Breast epithelium (tissue), 4 donors: ENCODE measurements at regions not wholly inside any gene's neighbourhood (a gene's known extent, or its start where the extent isn't known, plus 50 kb on each side); places are given as distances from the start of the nearest gene placed in this dataset.

Source experiments
- DNase-seq, 2 donors: peaks; one replicate each; pipeline ENCODE4 v3.0.0-alpha.2; 2019; ENCODE audit warnings: low spot score in 2 of 2
- H3K27ac ChIP-seq, 2 donors: fragments of 200-600 bp; sonication (generic) in 1 of 2; one replicate each; pipeline ENCODE4 v1.5.1; 2016 to 2019; ENCODE audit warnings: mild to moderate bottlenecking in 1 of 2
- H3K27me3 ChIP-seq, 2 donors: fragments of 200-600 bp; sonication (generic) in 1 of 2; one replicate each; pipeline versions ENCODE4 v1.5.1 to v1.6.0; 2017 to 2019; ENCODE audit warnings: control low read depth in 1 of 2, mild to moderate bottlenecking in 1 of 2
- H3K36me3 ChIP-seq: fragments of 200-600 bp; one replicate; pipeline ENCODE4 v1.5.1; 2019
- H3K4me1 ChIP-seq, 2 donors: fragments of 200-600 bp; sonication (generic); one replicate each; pipeline ENCODE4 v1.5.1; 2016 to 2019; ENCODE audit warnings: control low read depth in 1 of 2
- H3K4me3 ChIP-seq, 3 donors: fragments of 200-600 bp; sonication (generic); 1 replicate in 2 of 3; 2 replicates in 1 of 3; pipeline ENCODE4 v1.5.1; 2016 to 2019; ENCODE audit warnings: mild to moderate bottlenecking in 3 of 3, moderate library complexity in 2 of 3
- H3K9me3 ChIP-seq, 2 donors: fragments of 200-600 bp; sonication (generic) in 1 of 2; one replicate each; pipeline ENCODE4 v1.5.1; 2016 to 2019; ENCODE audit warnings: control low read depth in 1 of 2
- POLR2A ChIP-seq: fragments of 450-650 bp; IDR thresholded peaks from one replicate; pipeline ENCODE4 v1.6.1; 2016; ENCODE audit warnings: antibody characterized with exemption, mild to moderate bottlenecking, moderate library complexity
- POLR2AphosphoS5 ChIP-seq, 3 donors: sonication (generic); formaldehyde crosslinking; IDR thresholded peaks; one replicate each; pipeline ENCODE4 v1.6.1; 2017; ENCODE audit warnings: antibody characterized with exemption in 3 of 3
- intact Hi-C: fragments of 100-400 bp; cut with DNase I; formaldehyde crosslinking; loops from one replicate; pipeline ENCODE4 v1.15.1; 2023; ENCODE audit warnings: low total_unique reads
- TF ChIP-seq, protein P1 (sequence below), 3 donors: fragments of 450-650 bp; IDR thresholded peaks; one replicate each; pipeline ENCODE4 v1.5.1; 2016 to 2017; ENCODE audit warnings: antibody characterized with exemption in 3 of 3, mild to moderate bottlenecking in 3 of 3, moderate library complexity in 3 of 3

DNA sequence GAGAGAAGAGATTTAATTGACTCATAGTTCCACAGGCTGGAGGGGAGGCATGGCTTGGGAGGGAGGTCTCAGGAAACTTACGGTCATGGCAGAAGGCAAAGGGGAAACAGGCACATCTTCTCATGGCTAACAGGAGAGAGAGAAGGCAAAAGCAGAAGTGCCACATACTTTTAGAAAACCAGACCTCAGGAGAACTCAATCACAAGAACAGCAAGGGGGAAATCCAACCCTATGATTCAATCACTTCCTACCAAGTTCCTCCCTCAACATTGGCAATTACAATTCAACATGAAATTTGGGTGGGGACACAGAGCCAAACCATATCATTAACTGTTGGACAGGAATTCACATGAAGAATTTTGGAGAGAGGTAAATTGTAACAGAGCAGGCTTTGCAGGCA, 485.3 kb upstream of the PITX2 start:
- Histone ChIP-seq H3K9me3 (no peaks in the 10 kb centered on the region), H3K4me3 (no peak overlapping the region), H3K36me3 (no peaks in the 10 kb centered on the region), H3K27me3 (no peaks in the 10 kb centered on the region), H3K27ac (no peak overlapping the region), H3K4me1 (no peaks in the 10 kb centered on the region)
- no peak for DNase-seq
- TF ChIP-seq, protein P1, sequence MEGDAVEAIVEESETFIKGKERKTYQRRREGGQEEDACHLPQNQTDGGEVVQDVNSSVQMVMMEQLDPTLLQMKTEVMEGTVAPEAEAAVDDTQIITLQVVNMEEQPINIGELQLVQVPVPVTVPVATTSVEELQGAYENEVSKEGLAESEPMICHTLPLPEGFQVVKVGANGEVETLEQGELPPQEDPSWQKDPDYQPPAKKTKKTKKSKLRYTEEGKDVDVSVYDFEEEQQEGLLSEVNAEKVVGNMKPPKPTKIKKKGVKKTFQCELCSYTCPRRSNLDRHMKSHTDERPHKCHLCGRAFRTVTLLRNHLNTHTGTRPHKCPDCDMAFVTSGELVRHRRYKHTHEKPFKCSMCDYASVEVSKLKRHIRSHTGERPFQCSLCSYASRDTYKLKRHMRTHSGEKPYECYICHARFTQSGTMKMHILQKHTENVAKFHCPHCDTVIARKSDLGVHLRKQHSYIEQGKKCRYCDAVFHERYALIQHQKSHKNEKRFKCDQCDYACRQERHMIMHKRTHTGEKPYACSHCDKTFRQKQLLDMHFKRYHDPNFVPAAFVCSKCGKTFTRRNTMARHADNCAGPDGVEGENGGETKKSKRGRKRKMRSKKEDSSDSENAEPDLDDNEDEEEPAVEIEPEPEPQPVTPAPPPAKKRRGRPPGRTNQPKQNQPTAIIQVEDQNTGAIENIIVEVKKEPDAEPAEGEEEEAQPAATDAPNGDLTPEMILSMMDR (IDR thresholded peaks at IDR 0.05): no peak
- TF ChIP-seq POLR2A (no peak), POLR2AphosphoS5 (IDR thresholded peaks at IDR 0.05) (no peak)
- intact Hi-C loops: no loop called here

DNA sequence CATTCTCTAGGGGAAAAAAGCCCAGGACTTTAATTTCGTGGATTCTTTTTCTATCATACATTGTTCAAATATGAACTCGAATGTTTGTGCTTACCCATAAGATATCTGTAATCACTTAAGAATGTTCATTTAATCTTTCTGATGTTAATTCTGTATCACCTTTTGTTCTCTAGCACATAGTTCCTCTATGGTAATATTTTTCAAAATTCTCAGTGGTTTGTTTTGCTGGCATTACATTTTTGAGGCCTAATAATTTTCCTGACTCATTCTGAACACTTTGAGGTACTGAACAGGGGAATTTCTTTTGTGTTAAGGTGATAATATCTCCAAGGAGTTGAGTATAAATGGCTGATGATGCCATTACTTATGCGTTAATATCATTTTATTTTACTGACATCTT, 490.7 kb upstream of the PITX2 start:
- Histone ChIP-seq H3K4me1 (no peaks in the 10 kb centered on the region), H3K4me3 (no peak overlapping the region), H3K27me3 (no peaks in the 10 kb centered on the region), H3K36me3 (no peaks in the 10 kb centered on the region), H3K27ac (no peak overlapping the region), H3K9me3 (no peaks in the 10 kb centered on the region)
- DNase-seq: no peak
- TF ChIP-seq POLR2A (no peak), POLR2AphosphoS5 (IDR thresholded peaks at IDR 0.05) (no peak)
- TF ChIP-seq, protein P1 (IDR thresholded peaks at IDR 0.05): no peak
- intact Hi-C loops: no loop called here

DNA sequence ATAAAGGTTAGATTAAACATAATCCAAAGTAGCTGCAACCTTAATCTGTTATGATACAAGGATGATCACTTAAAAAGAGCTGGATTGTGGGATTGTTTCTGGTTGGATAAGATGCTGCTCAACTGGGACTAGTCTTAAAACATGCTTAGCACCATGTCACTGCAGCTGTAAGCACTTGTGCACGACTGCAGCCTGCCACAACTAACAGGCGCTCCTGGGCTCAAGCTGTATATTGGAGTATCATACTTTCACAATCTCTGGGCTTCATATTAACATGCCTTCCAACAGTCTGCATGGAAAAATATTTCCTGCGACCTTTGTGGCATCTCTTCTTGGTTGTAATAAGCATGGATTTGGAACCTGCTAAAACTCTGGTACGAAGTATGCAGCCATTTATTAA, 493.0 kb upstream of the PITX2 start:
- H3K27ac ChIP-seq: no peak overlapping the region
- no peaks in the 10 kb centered on the region for H3K9me3 ChIP-seq
- H3K4me3 ChIP-seq: no peak overlapping the region
- DNase-seq: no peak
- no peaks in the 10 kb centered on the region for H3K36me3 ChIP-seq
- H3K27me3 ChIP-seq: no peaks in the 10 kb centered on the region
- no peaks in the 10 kb centered on the region for H3K4me1 ChIP-seq
- intact Hi-C loops: no loop called here
- TF ChIP-seq POLR2A (no peak), POLR2AphosphoS5 (IDR thresholded peaks at IDR 0.05) (no peak)
- TF ChIP-seq, protein P1 (IDR thresholded peaks at IDR 0.05): no peak

DNA sequence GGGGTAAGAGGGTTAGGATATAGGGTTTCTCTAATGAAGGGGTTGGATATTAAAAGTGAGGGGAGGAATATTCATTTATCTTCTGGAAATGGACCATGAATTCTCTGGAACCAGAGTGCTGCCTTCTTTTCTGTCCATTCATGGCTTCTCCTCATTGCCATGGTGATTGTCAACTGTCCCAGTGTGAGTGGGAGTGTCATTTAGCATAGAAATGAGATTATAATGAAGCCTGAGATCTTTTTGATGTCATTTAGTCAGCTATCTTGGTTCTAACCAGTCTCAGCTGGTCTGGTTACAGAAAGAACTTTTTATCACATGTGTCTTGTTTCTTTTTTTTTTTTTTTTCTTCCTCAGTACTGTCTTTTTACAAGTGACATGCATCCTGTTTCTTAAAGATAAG, 497.3 kb upstream of the PITX2 start:
- DNase-seq: no peak
- Histone ChIP-seq H3K9me3 (no peaks in the 10 kb centered on the region), H3K36me3 (no peaks in the 10 kb centered on the region), H3K27me3 (no peaks in the 10 kb centered on the region), H3K4me1 (no peaks in the 10 kb centered on the region), H3K4me3 (no peak overlapping the region), H3K27ac (no peak overlapping the region)
- TF ChIP-seq POLR2AphosphoS5 (IDR thresholded peaks at IDR 0.05) (no peak), POLR2A (no peak)
- TF ChIP-seq, protein P1 (IDR thresholded peaks at IDR 0.05): no peak
- intact Hi-C loops: no loop called here

DNA sequence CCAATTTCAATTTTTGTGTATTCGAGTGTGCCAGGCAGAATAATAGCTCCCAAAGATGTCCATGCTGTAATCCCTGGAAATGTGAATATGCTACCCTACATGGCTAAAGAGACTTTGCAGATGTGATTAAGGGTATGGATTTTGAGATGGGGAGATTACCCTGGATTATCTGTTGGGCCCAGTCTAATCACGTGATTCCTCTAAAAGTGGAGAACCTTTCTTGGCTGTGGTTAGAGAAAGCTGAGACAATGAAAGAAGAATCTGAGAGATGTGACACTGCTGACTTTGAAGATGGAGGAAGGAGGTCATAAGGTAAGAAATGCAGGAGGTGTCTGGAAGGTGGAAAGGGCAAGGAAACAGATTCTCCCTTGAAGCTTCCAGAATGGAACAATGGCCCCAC, 503.5 kb upstream of the PITX2 start:
- Histone ChIP-seq H3K36me3 (no peaks in the 10 kb centered on the region), H3K9me3 (no peaks in the 10 kb centered on the region), H3K27me3 (no peaks in the 10 kb centered on the region), H3K27ac (no peak overlapping the region), H3K4me1 (no peaks in the 10 kb centered on the region), H3K4me3 (no peak overlapping the region)
- intact Hi-C loops: no loop called here
- TF ChIP-seq POLR2A: no peak
- TF ChIP-seq, protein P1 (IDR thresholded peaks at IDR 0.05): no peak
- TF ChIP-seq POLR2AphosphoS5 (IDR thresholded peaks at IDR 0.05): no peak
- no peak for DNase-seq
